Left ventricle myocardium inferior (tissue), 1 donor: ENCODE measurements at regions not wholly inside any gene's neighbourhood (a gene's known extent, or its start where the extent isn't known, plus 50 kb on each side); places are given as distances from the start of the nearest gene placed in this dataset.

ENCODE experiments used
- DNase-seq: peaks from one replicate; pipeline ENCODE4 v3.0.0-alpha.2; 2020
- H3K27ac ChIP-seq: fragments of 200-600 bp; replicated peaks from 2 replicates; pipeline ENCODE4 v1.8.0; 2021
- H3K27me3 ChIP-seq: fragments of 200-600 bp; 2 replicates; pipeline ENCODE4 v1.8.0; 2021; ENCODE audit warnings: low read depth
- H3K36me3 ChIP-seq: fragments of 200-600 bp; 2 replicates; pipeline ENCODE4 v1.8.0; 2021
- H3K4me1 ChIP-seq: fragments of 200-600 bp; 2 replicates; pipeline ENCODE4 v1.8.0; 2021
- H3K4me3 ChIP-seq: fragments of 200-600 bp; 2 replicates; pipeline ENCODE4 v1.8.0; 2021; ENCODE audit warnings: mild to moderate bottlenecking, moderate library complexity
- H3K9me3 ChIP-seq: fragments of 200-600 bp; replicated peaks from 2 replicates; pipeline ENCODE4 v1.8.0; 2021
- CTCF ChIP-seq: fragments of 200-600 bp; IDR thresholded peaks from 2 replicates; pipeline ENCODE4 v1.8.0; 2021; ENCODE audit warnings: antibody characterized with exemption, mild to moderate bottlenecking, borderline replicate concordance
- intact Hi-C: fragments of 100-400 bp; cut with micrococcal nuclease; formaldehyde crosslinking; loops from one replicate; pipeline ENCODE4 v1.11.0; 2022
- donor health status: DM: no; HTN: yes; CAD: no; lungs with severe emphysema.

GRCh38 chr5:168193493-168194250 is 97.8 kb upstream of the WWC1 start:
- no peak for DNase-seq
- Histone ChIP-seq H3K4me1 (peaks cover 42% of the 10 kb centered on the region), H3K4me3 (no peak overlapping the region), H3K9me3 (no peaks in the 10 kb centered on the region), H3K27me3 (no peaks in the 10 kb centered on the region), H3K27ac (no peak overlapping the region), H3K36me3 (peaks cover 16% of the 10 kb centered on the region)
- no peak for TF ChIP-seq CTCF
- intact Hi-C loops = no loop called here

GRCh38 chr5:168195110-168195509 is 96.3 kb upstream of the WWC1 start:
- Histone ChIP-seq H3K4me3 (no peak overlapping the region), H3K4me1 (peaks cover 36% of the 10 kb centered on the region), H3K36me3 (peaks cover 28% of the 10 kb centered on the region), H3K27ac (no peak overlapping the region), H3K27me3 (no peaks in the 10 kb centered on the region), H3K9me3 (no peaks in the 10 kb centered on the region)
- intact Hi-C loops = no loop called here
- TF ChIP-seq CTCF = no peak
- DNase-seq = no peak

GRCh38 chr5:168198359-168198758 is 93.1 kb upstream of the WWC1 start:
- no peaks in the 10 kb centered on the region for H3K9me3 ChIP-seq
- no peak overlapping the region for H3K4me3 ChIP-seq
- intact Hi-C loops = no loop called here
- peaks cover 36% of the 10 kb centered on the region for H3K36me3 ChIP-seq
- no peak overlapping the region for H3K27ac ChIP-seq
- TF ChIP-seq CTCF = no peak
- peaks cover 9% of the 10 kb centered on the region for H3K4me1 ChIP-seq
- H3K27me3 ChIP-seq = no peaks in the 10 kb centered on the region
- no peak for DNase-seq

- Histone ChIP-seq H3K36me3 (peaks cover 55% of the 10 kb centered on the region), H3K27ac (no peak overlapping the region), H3K4me3 (no peak overlapping the region), H3K4me1 (peaks cover 28% of the 10 kb centered on the region), H3K27me3 (no peaks in the 10 kb centered on the region), H3K9me3 (no peaks in the 10 kb centered on the region)
- DNase-seq = no peak
- intact Hi-C loops = no loop called here
- no peak for TF ChIP-seq CTCF
These were observed 88.4 kb upstream of the WWC1 start for GRCh38 chr5:168202996-168203395.

GRCh38 chr5:168204165-168204564 is 87.3 kb upstream of the WWC1 start:
- peaks cover 44% of the 10 kb centered on the region for H3K36me3 ChIP-seq
- no peak overlapping the region for H3K4me3 ChIP-seq
- H3K27ac ChIP-seq = no peak overlapping the region
- intact Hi-C loops = no loop called here
- peaks cover 29% of the 10 kb centered on the region for H3K4me1 ChIP-seq
- TF ChIP-seq CTCF = no peak
- no peak for DNase-seq
- no peaks in the 10 kb centered on the region for H3K9me3 ChIP-seq
- H3K27me3 ChIP-seq = no peaks in the 10 kb centered on the region
